ENCODE measurements at regions not wholly inside any gene's neighbourhood (a gene's known extent, or its start where the extent isn't known, plus 50 kb on each side); places are given as distances from the start of the nearest gene placed in this dataset.

DNA sequence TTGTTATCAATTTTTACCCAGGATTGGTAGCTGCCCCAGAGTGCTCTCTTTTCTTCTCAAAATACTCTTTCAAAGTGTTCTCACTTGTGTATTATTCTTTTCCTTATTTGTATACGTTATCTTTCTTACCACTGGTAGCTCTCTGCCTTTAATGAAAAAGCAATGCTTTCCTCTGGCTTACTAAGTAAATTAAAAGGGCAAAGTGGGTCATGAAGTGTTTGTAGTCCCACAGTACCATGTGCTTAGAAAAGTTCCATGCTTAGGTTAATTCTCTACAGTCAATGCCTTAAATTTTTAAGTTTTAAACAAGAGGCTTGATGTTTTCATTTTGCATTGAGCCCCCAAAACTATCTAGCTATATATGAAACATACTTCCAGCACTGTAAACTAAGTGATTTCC is 300.2 kb downstream of the ASXL3 start:
- no peak overlapping the region for H3K4me2 ChIP-seq (ENCODE audit: low read length)
- no peaks in the 10 kb centered on the region for H3K9me3 ChIP-seq (ENCODE audit: insufficient read depth, low read length)
- H3K27ac ChIP-seq (ENCODE audit: low read length), result no peak overlapping the region
- H4K20me1 ChIP-seq (ENCODE audit: insufficient read depth, low read length), result no peaks in the 10 kb centered on the region
- no peaks in the 10 kb centered on the region for H3K4me1 ChIP-seq (ENCODE audit: low read length)
- H3K9ac ChIP-seq (ENCODE audit: low read length), result no peak overlapping the region
- no peak overlapping the region for H2AFZ ChIP-seq (ENCODE audit: low read depth, low read length)
- no peaks in the 10 kb centered on the region for H3K27me3 ChIP-seq (ENCODE audit: low read depth, low read length)
- no peaks in the 10 kb centered on the region for H3K79me2 ChIP-seq (ENCODE audit: low read length)
- no peak for TF ChIP-seq EZH2phosphoT487 (IDR thresholded peaks at IDR 0.05; ENCODE audit: low read depth)
- TF ChIP-seq, protein P1, sequence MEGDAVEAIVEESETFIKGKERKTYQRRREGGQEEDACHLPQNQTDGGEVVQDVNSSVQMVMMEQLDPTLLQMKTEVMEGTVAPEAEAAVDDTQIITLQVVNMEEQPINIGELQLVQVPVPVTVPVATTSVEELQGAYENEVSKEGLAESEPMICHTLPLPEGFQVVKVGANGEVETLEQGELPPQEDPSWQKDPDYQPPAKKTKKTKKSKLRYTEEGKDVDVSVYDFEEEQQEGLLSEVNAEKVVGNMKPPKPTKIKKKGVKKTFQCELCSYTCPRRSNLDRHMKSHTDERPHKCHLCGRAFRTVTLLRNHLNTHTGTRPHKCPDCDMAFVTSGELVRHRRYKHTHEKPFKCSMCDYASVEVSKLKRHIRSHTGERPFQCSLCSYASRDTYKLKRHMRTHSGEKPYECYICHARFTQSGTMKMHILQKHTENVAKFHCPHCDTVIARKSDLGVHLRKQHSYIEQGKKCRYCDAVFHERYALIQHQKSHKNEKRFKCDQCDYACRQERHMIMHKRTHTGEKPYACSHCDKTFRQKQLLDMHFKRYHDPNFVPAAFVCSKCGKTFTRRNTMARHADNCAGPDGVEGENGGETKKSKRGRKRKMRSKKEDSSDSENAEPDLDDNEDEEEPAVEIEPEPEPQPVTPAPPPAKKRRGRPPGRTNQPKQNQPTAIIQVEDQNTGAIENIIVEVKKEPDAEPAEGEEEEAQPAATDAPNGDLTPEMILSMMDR (IDR thresholded peaks at IDR 0.05; ENCODE audit: low read depth, low read length), result no peak
- H3K4me3 ChIP-seq (ENCODE audit: low read length), result no peak overlapping the region
- H3K36me3 ChIP-seq (replicated peaks; ENCODE audit: low read depth, low read length), result no peaks in the 10 kb centered on the region

GRCh38 chr18:33875029-33875565 is 297.1 kb downstream of the ASXL3 start:
- no peaks in the 10 kb centered on the region for H3K4me1 ChIP-seq (ENCODE audit: low read length)
- no peak overlapping the region for H3K27ac ChIP-seq (ENCODE audit: low read length)
- H3K36me3 ChIP-seq (replicated peaks; ENCODE audit: low read depth, low read length), result no peaks in the 10 kb centered on the region
- H3K9me3 ChIP-seq (ENCODE audit: insufficient read depth, low read length), result no peaks in the 10 kb centered on the region
- H4K20me1 ChIP-seq (ENCODE audit: insufficient read depth, low read length), result no peaks in the 10 kb centered on the region
- H2AFZ ChIP-seq (ENCODE audit: low read depth, low read length), result no peak overlapping the region
- no peak for TF ChIP-seq EZH2phosphoT487 (IDR thresholded peaks at IDR 0.05; ENCODE audit: low read depth)
- TF ChIP-seq, protein P1 (IDR thresholded peaks at IDR 0.05; ENCODE audit: low read depth, low read length), result no peak
- H3K9ac ChIP-seq (ENCODE audit: low read length), result no peak overlapping the region
- no peak overlapping the region for H3K4me3 ChIP-seq (ENCODE audit: low read length)
- H3K4me2 ChIP-seq (ENCODE audit: low read length), result no peak overlapping the region
- H3K27me3 ChIP-seq (ENCODE audit: low read depth, low read length), result no peaks in the 10 kb centered on the region
- no peaks in the 10 kb centered on the region for H3K79me2 ChIP-seq (ENCODE audit: low read length)

- Histone ChIP-seq H3K4me3 (ENCODE audit: low read length) (no peak overlapping the region), H3K9ac (ENCODE audit: low read length) (no peak overlapping the region), H3K79me2 (ENCODE audit: low read length) (no peaks in the 10 kb centered on the region), H3K4me1 (ENCODE audit: low read length) (no peaks in the 10 kb centered on the region), H2AFZ (ENCODE audit: low read depth, low read length) (no peak overlapping the region), H3K27ac (ENCODE audit: low read length) (no peak overlapping the region), H3K36me3 (replicated peaks; ENCODE audit: low read depth, low read length) (no peaks in the 10 kb centered on the region), H3K9me3 (ENCODE audit: insufficient read depth, low read length) (no peaks in the 10 kb centered on the region), H4K20me1 (ENCODE audit: insufficient read depth, low read length) (no peaks in the 10 kb centered on the region), H3K4me2 (ENCODE audit: low read length) (no peak overlapping the region), H3K27me3 (ENCODE audit: low read depth, low read length) (no peaks in the 10 kb centered on the region)
- TF ChIP-seq, protein P1 (IDR thresholded peaks at IDR 0.05; ENCODE audit: low read depth, low read length), result no peak
- no peak for TF ChIP-seq EZH2phosphoT487 (IDR thresholded peaks at IDR 0.05; ENCODE audit: low read depth)
These were observed 295.1 kb downstream of the ASXL3 start for GRCh38 chr18:33873112-33873511.

GRCh38 chr18:33871363-33872025 is 293.5 kb downstream of the ASXL3 start:
- Histone ChIP-seq H4K20me1 (ENCODE audit: insufficient read depth, low read length) (no peaks in the 10 kb centered on the region), H3K9me3 (ENCODE audit: insufficient read depth, low read length) (no peaks in the 10 kb centered on the region), H2AFZ (ENCODE audit: low read depth, low read length) (no peak overlapping the region), H3K27me3 (ENCODE audit: low read depth, low read length) (no peaks in the 10 kb centered on the region), H3K4me1 (ENCODE audit: low read length) (no peaks in the 10 kb centered on the region), H3K36me3 (replicated peaks; ENCODE audit: low read depth, low read length) (no peaks in the 10 kb centered on the region), H3K4me3 (ENCODE audit: low read length) (no peak overlapping the region), H3K4me2 (ENCODE audit: low read length) (no peak overlapping the region), H3K27ac (ENCODE audit: low read length) (no peak overlapping the region), H3K79me2 (ENCODE audit: low read length) (no peaks in the 10 kb centered on the region), H3K9ac (ENCODE audit: low read length) (no peak overlapping the region)
- TF ChIP-seq EZH2phosphoT487 (IDR thresholded peaks at IDR 0.05; ENCODE audit: low read depth), result no peak
- TF ChIP-seq, protein P1 (IDR thresholded peaks at IDR 0.05; ENCODE audit: low read depth, low read length), result no peak

Measured in OCI-LY3 (cell line).